ENCODE measurements at regions not wholly inside any gene's neighbourhood (a gene's known extent, or its start where the extent isn't known, plus 50 kb on each side); places are given as distances from the start of the nearest gene placed in this dataset.

GRCh38 chr12:61536117-61536516 lies 724.1 kb upstream of the USP15 start:
- no peak overlapping the region for H3K4me3 ChIP-seq (ENCODE audit: low read depth in 1 of 2, low read length in 2 of 2)
- no peak overlapping the region for H3K27ac ChIP-seq (ENCODE audit: low read depth in 2 of 2, low read length in 1 of 2)
- WGBS, 2 donors: 76 to 82% methylated on average over 3 of the region's 3 CpGs
- no peaks in the 10 kb centered on the region for H3K27me3 ChIP-seq (ENCODE audit: control insufficient read depth in 1 of 2, insufficient read depth in 2 of 2, low read length in 2 of 2)
- no peaks in the 10 kb centered on the region for H3K36me3 ChIP-seq (ENCODE audit: control insufficient read depth in 2 of 2, insufficient read depth in 2 of 2, low read length in 1 of 2)
- H3K9me3 ChIP-seq (ENCODE audit: control insufficient read depth in 2 of 2, insufficient read depth in 1 of 2, low read depth in 1 of 2, low read length in 1 of 2): no peaks in the 10 kb centered on the region
- H3K4me1 ChIP-seq (ENCODE audit: control insufficient read depth in 2 of 2, insufficient read depth in 2 of 2, low read length in 1 of 2): no peaks in the 10 kb centered on the region

- 69 to 73% methylated on average over 3 of the region's 3 CpGs for WGBS, 2 donors
- Histone ChIP-seq H3K4me1 (ENCODE audit: control insufficient read depth in 2 of 2, insufficient read depth in 2 of 2, low read length in 1 of 2) (no peaks in the 10 kb centered on the region), H3K27ac (ENCODE audit: low read depth in 2 of 2, low read length in 1 of 2) (no peak overlapping the region), H3K4me3 (ENCODE audit: low read depth in 1 of 2, low read length in 2 of 2) (no peak overlapping the region), H3K9me3 (ENCODE audit: control insufficient read depth in 2 of 2, insufficient read depth in 1 of 2, low read depth in 1 of 2, low read length in 1 of 2) (no peaks in the 10 kb centered on the region), H3K27me3 (ENCODE audit: control insufficient read depth in 1 of 2, insufficient read depth in 2 of 2, low read length in 2 of 2) (no peaks in the 10 kb centered on the region), H3K36me3 (ENCODE audit: control insufficient read depth in 2 of 2, insufficient read depth in 2 of 2, low read length in 1 of 2) (no peaks in the 10 kb centered on the region)
Observed at GRCh38 chr12:61536525-61536924, 723.7 kb upstream of the USP15 start.

GRCh38 chr12:61538951-61539350 lies 721.3 kb upstream of the USP15 start:
- H3K27ac ChIP-seq (ENCODE audit: low read depth in 2 of 2, low read length in 1 of 2): no peak overlapping the region
- H3K27me3 ChIP-seq (ENCODE audit: control insufficient read depth in 1 of 2, insufficient read depth in 2 of 2, low read length in 2 of 2): no peaks in the 10 kb centered on the region
- H3K4me1 ChIP-seq (ENCODE audit: control insufficient read depth in 2 of 2, insufficient read depth in 2 of 2, low read length in 1 of 2): no peaks in the 10 kb centered on the region
- H3K4me3 ChIP-seq (ENCODE audit: low read depth in 1 of 2, low read length in 2 of 2): no peak overlapping the region
- H3K36me3 ChIP-seq (ENCODE audit: control insufficient read depth in 2 of 2, insufficient read depth in 2 of 2, low read length in 1 of 2): no peaks in the 10 kb centered on the region
- WGBS, 2 donors: 83 to 89% methylated on average over 2 of the region's 2 CpGs
- no peaks in the 10 kb centered on the region for H3K9me3 ChIP-seq (ENCODE audit: control insufficient read depth in 2 of 2, insufficient read depth in 1 of 2, low read depth in 1 of 2, low read length in 1 of 2)

GRCh38 chr12:61542551-61542950 lies 717.7 kb upstream of the USP15 start:
- H3K9me3 ChIP-seq (ENCODE audit: control insufficient read depth in 2 of 2, insufficient read depth in 1 of 2, low read depth in 1 of 2, low read length in 1 of 2): no peaks in the 10 kb centered on the region
- no peak overlapping the region for H3K27ac ChIP-seq (ENCODE audit: low read depth in 2 of 2, low read length in 1 of 2)
- H3K36me3 ChIP-seq (ENCODE audit: control insufficient read depth in 2 of 2, insufficient read depth in 2 of 2, low read length in 1 of 2): no peaks in the 10 kb centered on the region
- no peaks in the 10 kb centered on the region for H3K4me1 ChIP-seq (ENCODE audit: control insufficient read depth in 2 of 2, insufficient read depth in 2 of 2, low read length in 1 of 2)
- no peak overlapping the region for H3K4me3 ChIP-seq (ENCODE audit: low read depth in 1 of 2, low read length in 2 of 2)
- H3K27me3 ChIP-seq (ENCODE audit: control insufficient read depth in 1 of 2, insufficient read depth in 2 of 2, low read length in 2 of 2): no peaks in the 10 kb centered on the region
- whole genome bisulfite sequencing, 2 donors: 50 to 52% methylated on average over 3 of the region's 3 CpGs

- 70 to 72% methylated on average over 6 of the region's 6 CpGs for WGBS, 2 donors
- Histone ChIP-seq H3K4me3 (ENCODE audit: low read depth in 1 of 2, low read length in 2 of 2) (no peak overlapping the region), H3K4me1 (ENCODE audit: control insufficient read depth in 2 of 2, insufficient read depth in 2 of 2, low read length in 1 of 2) (no peaks in the 10 kb centered on the region)
Observed at GRCh38 chr12:61546296-61546695, 713.9 kb upstream of the USP15 start.

GRCh38 chr12:61553091-61553490 lies 707.1 kb upstream of the USP15 start:
- Histone ChIP-seq H3K27ac (ENCODE audit: low read depth in 2 of 2, low read length in 1 of 2) (no peak overlapping the region), H3K4me1 (ENCODE audit: control insufficient read depth in 2 of 2, insufficient read depth in 2 of 2, low read length in 1 of 2) (no peaks in the 10 kb centered on the region), H3K4me3 (ENCODE audit: low read depth in 1 of 2, low read length in 2 of 2) (no peak overlapping the region), H3K27me3 (ENCODE audit: control insufficient read depth in 1 of 2, insufficient read depth in 2 of 2, low read length in 2 of 2) (no peaks in the 10 kb centered on the region), H3K36me3 (ENCODE audit: control insufficient read depth in 2 of 2, insufficient read depth in 2 of 2, low read length in 1 of 2) (no peaks in the 10 kb centered on the region), H3K9me3 (ENCODE audit: control insufficient read depth in 2 of 2, insufficient read depth in 1 of 2, low read depth in 1 of 2, low read length in 1 of 2) (no peaks in the 10 kb centered on the region)

More at GRCh38 chr12:61546296-61546695, 713.9 kb upstream of the USP15 start:
- H3K27ac ChIP-seq (ENCODE audit: low read depth in 2 of 2, low read length in 1 of 2): no peak overlapping the region
- H3K9me3 ChIP-seq (ENCODE audit: control insufficient read depth in 2 of 2, insufficient read depth in 1 of 2, low read depth in 1 of 2, low read length in 1 of 2): no peaks in the 10 kb centered on the region
- no peaks in the 10 kb centered on the region for H3K27me3 ChIP-seq (ENCODE audit: control insufficient read depth in 1 of 2, insufficient read depth in 2 of 2, low read length in 2 of 2)
- no peaks in the 10 kb centered on the region for H3K36me3 ChIP-seq (ENCODE audit: control insufficient read depth in 2 of 2, insufficient read depth in 2 of 2, low read length in 1 of 2)

- 70 to 74% methylated on average over 6 of the region's 6 CpGs for WGBS, 2 donors
- H3K27me3 ChIP-seq (ENCODE audit: control insufficient read depth in 1 of 2, insufficient read depth in 2 of 2, low read length in 2 of 2): no peaks in the 10 kb centered on the region
- no peaks in the 10 kb centered on the region for H3K4me1 ChIP-seq (ENCODE audit: control insufficient read depth in 2 of 2, insufficient read depth in 2 of 2, low read length in 1 of 2)
- no peak overlapping the region for H3K27ac ChIP-seq (ENCODE audit: low read depth in 2 of 2, low read length in 1 of 2)
- no peak overlapping the region for H3K4me3 ChIP-seq (ENCODE audit: low read depth in 1 of 2, low read length in 2 of 2)
- H3K9me3 ChIP-seq (ENCODE audit: control insufficient read depth in 2 of 2, insufficient read depth in 1 of 2, low read depth in 1 of 2, low read length in 1 of 2): no peaks in the 10 kb centered on the region
- H3K36me3 ChIP-seq (ENCODE audit: control insufficient read depth in 2 of 2, insufficient read depth in 2 of 2, low read length in 1 of 2): no peaks in the 10 kb centered on the region
Observed at GRCh38 chr12:61554268-61555008, 705.8 kb upstream of the USP15 start.

- Histone ChIP-seq H3K4me3 (ENCODE audit: low read depth in 1 of 2, low read length in 2 of 2) (no peak overlapping the region), H3K27me3 (ENCODE audit: control insufficient read depth in 1 of 2, insufficient read depth in 2 of 2, low read length in 2 of 2) (no peaks in the 10 kb centered on the region), H3K27ac (ENCODE audit: low read depth in 2 of 2, low read length in 1 of 2) (no peak overlapping the region), H3K36me3 (ENCODE audit: control insufficient read depth in 2 of 2, insufficient read depth in 2 of 2, low read length in 1 of 2) (no peaks in the 10 kb centered on the region), H3K9me3 (ENCODE audit: control insufficient read depth in 2 of 2, insufficient read depth in 1 of 2, low read depth in 1 of 2, low read length in 1 of 2) (no peaks in the 10 kb centered on the region), H3K4me1 (ENCODE audit: control insufficient read depth in 2 of 2, insufficient read depth in 2 of 2, low read length in 1 of 2) (no peaks in the 10 kb centered on the region)
- 51 to 56% methylated on average over 2 of the region's 2 CpGs for WGBS, 2 donors
Observed at GRCh38 chr12:61563665-61564450, 696.3 kb upstream of the USP15 start.

GRCh38 chr12:61564466-61564865 lies 695.7 kb upstream of the USP15 start:
- H3K4me1 ChIP-seq (ENCODE audit: control insufficient read depth in 2 of 2, insufficient read depth in 2 of 2, low read length in 1 of 2): no peaks in the 10 kb centered on the region
- 43 to 47% methylated on average over 3 of the region's 3 CpGs for WGBS, 2 donors
- H3K36me3 ChIP-seq (ENCODE audit: control insufficient read depth in 2 of 2, insufficient read depth in 2 of 2, low read length in 1 of 2): no peaks in the 10 kb centered on the region
- H3K27ac ChIP-seq (ENCODE audit: low read depth in 2 of 2, low read length in 1 of 2): no peak overlapping the region
- no peak overlapping the region for H3K4me3 ChIP-seq (ENCODE audit: low read depth in 1 of 2, low read length in 2 of 2)
- no peaks in the 10 kb centered on the region for H3K9me3 ChIP-seq (ENCODE audit: control insufficient read depth in 2 of 2, insufficient read depth in 1 of 2, low read depth in 1 of 2, low read length in 1 of 2)
- no peaks in the 10 kb centered on the region for H3K27me3 ChIP-seq (ENCODE audit: control insufficient read depth in 1 of 2, insufficient read depth in 2 of 2, low read length in 2 of 2)

GRCh38 chr12:61566183-61566582 lies 694.0 kb upstream of the USP15 start:
- Histone ChIP-seq H3K27me3 (ENCODE audit: control insufficient read depth in 1 of 2, insufficient read depth in 2 of 2, low read length in 2 of 2) (no peaks in the 10 kb centered on the region), H3K4me3 (ENCODE audit: low read depth in 1 of 2, low read length in 2 of 2) (no peak overlapping the region)

More at GRCh38 chr12:61566183-61566582, 694.0 kb upstream of the USP15 start:
- H3K9me3 ChIP-seq (ENCODE audit: control insufficient read depth in 2 of 2, insufficient read depth in 1 of 2, low read depth in 1 of 2, low read length in 1 of 2): no peaks in the 10 kb centered on the region
- WGBS, 2 donors: 53 to 60% methylated on average over 2 of the region's 2 CpGs
- H3K36me3 ChIP-seq (ENCODE audit: control insufficient read depth in 2 of 2, insufficient read depth in 2 of 2, low read length in 1 of 2): no peaks in the 10 kb centered on the region
- H3K27ac ChIP-seq (ENCODE audit: low read depth in 2 of 2, low read length in 1 of 2): no peak overlapping the region
- H3K4me1 ChIP-seq (ENCODE audit: control insufficient read depth in 2 of 2, insufficient read depth in 2 of 2, low read length in 1 of 2): no peaks in the 10 kb centered on the region
